IMR-90 (cell line): ENCODE measurements at regions not wholly inside any gene's neighbourhood (a gene's known extent, or its start where the extent isn't known, plus 50 kb on each side); places are given as distances from the start of the nearest gene placed in this dataset.

Experiments
- ATAC-seq: fragments of 200-7000 bp; cut with Tn5 transposase; 2 replicates; pipeline ENCODE4 v1.9.1; 2020; ENCODE audit warnings: low read depth, mild to moderate bottlenecking, moderate library complexity
- BruUV-seq: library from RNA; stranded (reverse); fragments of 400-500 nt; replicated peaks from 2 replicates; lab custom pipeline; 2021; lab: Mats Ljungman, UMichigan
- CTCF ChIA-PET: fragments of 300-600 bp; formaldehyde crosslinking; extraction: SDS; loops from one replicate; lab custom pipeline; 2021; ENCODE audit warnings: antibody characterized with exemption; lab: Yijun Ruan, JAX
- POLR2A ChIA-PET: fragments of 300-600 bp; sonication (Branson Sonifier 250); formaldehyde crosslinking; loops from one replicate; lab custom pipeline; 2022; ENCODE audit warnings: antibody characterized with exemption; ENCODE audit not compliant: unreplicated experiment; lab: Charles Lee
- DNase-seq: peaks from one replicate; pipeline ENCODE4 v3.0.0; 2013
- H2AFZ ChIP-seq: replicated peaks from 2 replicates; pipeline ENCODE3; 2013; ENCODE audit warnings: low read length, mild to moderate bottlenecking; ENCODE audit not compliant: poor library complexity
- H2AK5ac ChIP-seq: 2 replicates; pipeline ENCODE4 v1.6.1; 2013; ENCODE audit warnings: low read depth, low read length, inconsistent platforms
- H2AK9ac ChIP-seq: replicated peaks from 2 replicates; pipeline ENCODE3; 2013; ENCODE audit warnings: mild to moderate bottlenecking, low read depth, low read length, moderate library complexity; ENCODE audit not compliant: poor library complexity
- H2BK120ac ChIP-seq: 2 replicates; pipeline ENCODE4 v1.6.1; 2013; ENCODE audit warnings: low read depth, low read length, inconsistent platforms
- H2BK15ac ChIP-seq: 3 replicates; pipeline ENCODE4 v1.6.1; 2013; ENCODE audit warnings: low read depth, low read length, inconsistent platforms
- H2BK20ac ChIP-seq: 2 replicates; pipeline ENCODE4 v1.6.1; 2013; ENCODE audit warnings: low read depth, mild to moderate bottlenecking, inconsistent platforms, low read length, moderate library complexity
- H2BK5ac ChIP-seq: 2 replicates; pipeline ENCODE4 v1.6.1; 2013; ENCODE audit warnings: mild to moderate bottlenecking, low read depth, low read length, inconsistent platforms; ENCODE audit not compliant: poor library complexity, severe bottlenecking
- H3K14ac ChIP-seq: replicated peaks from 2 replicates; pipeline ENCODE4 v1.6.1; 2013; ENCODE audit warnings: low read depth, low read length, inconsistent platforms
- H3K18ac ChIP-seq: 2 replicates; pipeline ENCODE4 v1.6.1; 2013; ENCODE audit warnings: low read depth, low read length, control low read depth
- H3K23ac ChIP-seq: 2 replicates; pipeline ENCODE4 v1.6.1; 2013; ENCODE audit warnings: low read depth, low read length, inconsistent platforms
- H3K27ac ChIP-seq: 2 replicates; pipeline ENCODE4 v1.5.1; 2013; ENCODE audit warnings: mild to moderate bottlenecking, control low read depth, low read length; ENCODE audit not compliant: insufficient read depth
- H3K27me3 ChIP-seq: 2 replicates; pipeline ENCODE4 v1.6.1; 2013; ENCODE audit warnings: low read length; ENCODE audit not compliant: control insufficient read depth, insufficient read depth
- H3K36me3 ChIP-seq: 2 replicates; pipeline ENCODE4 v1.6.1; 2013; ENCODE audit warnings: low read length, mixed read lengths; ENCODE audit not compliant: control insufficient read depth, insufficient read depth
- H3K4ac ChIP-seq: 2 replicates; pipeline ENCODE4 v1.6.1; 2013; ENCODE audit warnings: low read depth, low read length, inconsistent platforms
- H3K4me1 ChIP-seq: 2 replicates; pipeline ENCODE4 v1.6.1; 2013; ENCODE audit warnings: low read length, mixed read lengths; ENCODE audit not compliant: control insufficient read depth, insufficient read depth
- H3K4me2 ChIP-seq: 2 replicates; pipeline ENCODE4 v1.6.1; 2013; ENCODE audit warnings: low read depth, mild to moderate bottlenecking, control low read depth, low read length, moderate library complexity
- H3K4me3 ChIP-seq: 2 replicates; pipeline ENCODE4 v1.5.1; 2013; ENCODE audit warnings: low read depth, mild to moderate bottlenecking, control low read depth, low read length, moderate library complexity; ENCODE audit not compliant: insufficient read depth
- H3K56ac ChIP-seq: 2 replicates; pipeline ENCODE4 v1.6.1; 2013; ENCODE audit warnings: low read length, inconsistent platforms; ENCODE audit not compliant: insufficient read depth; ENCODE audit errors: extremely low read depth
- H3K79me1 ChIP-seq, 2 experiments: 2 replicates each; pipeline ENCODE4 v1.6.1; 2013; ENCODE audit warnings: low read length in 2 of 2, inconsistent platforms in 1 of 2, low read depth in 1 of 2
- H3K9ac ChIP-seq: 2 replicates; pipeline ENCODE4 v1.6.1; 2013; ENCODE audit warnings: low read depth, low read length, control low read depth
- H3K9me1 ChIP-seq: 2 replicates; pipeline ENCODE4 v1.6.1; 2013; ENCODE audit warnings: low read length, inconsistent platforms; ENCODE audit not compliant: insufficient read depth
- H3K9me3 ChIP-seq: 2 replicates; pipeline ENCODE4 v1.6.1; 2013; ENCODE audit warnings: low read length; ENCODE audit not compliant: control insufficient read depth, insufficient read depth
- H4K20me1 ChIP-seq: 2 replicates; pipeline ENCODE4 v1.6.1; 2013; ENCODE audit warnings: low read length, inconsistent platforms; ENCODE audit not compliant: insufficient read depth
- H4K5ac ChIP-seq: 2 replicates; pipeline ENCODE4 v1.6.1; 2013; ENCODE audit warnings: mild to moderate bottlenecking, low read depth, low read length, control low read depth
- H4K8ac ChIP-seq, 2 experiments: 2 replicates each; pipeline ENCODE4 v1.6.1; 2013; ENCODE audit warnings: low read depth in 2 of 2, low read length in 2 of 2, control low read depth in 1 of 2, inconsistent platforms in 1 of 2
- H4K91ac ChIP-seq: 2 replicates; pipeline ENCODE4 v1.6.1; 2013; ENCODE audit warnings: low read depth, low read length, inconsistent platforms; ENCODE audit not compliant: insufficient read depth
- CEBPB ChIP-seq: IDR thresholded peaks from 2 replicates; pipeline ENCODE4 v1.6.1; 2012; ENCODE audit warnings: low read depth, low read length, improper control_type of control experiment
- CHD1 ChIP-seq: IDR thresholded peaks from 2 replicates; pipeline ENCODE4 v1.6.1; 2012; ENCODE audit warnings: low read depth, low read length, improper control_type of control experiment
- MAZ ChIP-seq: IDR thresholded peaks from 2 replicates; pipeline ENCODE4 v1.6.1; 2012; ENCODE audit warnings: low read depth, mild to moderate bottlenecking, low read length, improper control_type of control experiment, moderate library complexity, borderline replicate concordance
- SMC3 ChIP-seq: fragments of 150-350 bp; IDR thresholded peaks from 2 replicates; pipeline ENCODE4 v1.6.1; 2016; ENCODE audit warnings: low read depth, mild to moderate bottlenecking, antibody characterized with exemption, low read length, moderate library complexity
- WGBS, 2 experiments: methylation state at CpG; one replicate each; pipeline versions ENCODE4 v1.1.5 to v1.1.7; 2013; ENCODE audit warnings: missing lambda C conversion rate in 2 of 2; ENCODE audit not compliant: insufficient read length in 1 of 2; ENCODE audit errors: extremely low coverage in 2 of 2; 5-methylcytosine and 5-hydroxymethylcytosine counted together
- dilution Hi-C: fragments of 300-500 bp; cut with HindIII; formaldehyde crosslinking; loops from one replicate; pipeline ENCODE4 v1.14.3; 2018; ENCODE audit warnings: low sequenced_read_pairs; ENCODE audit not compliant: unreplicated experiment
- in situ Hi-C: fragments of 300-500 bp; cut with MboI; formaldehyde crosslinking; loops from 3 replicates; pipeline ENCODE4 v1.14.3; 2019; ENCODE audit warnings: low sequenced_read_pairs, inconsistent platforms, mixed read lengths
- intact Hi-C: fragments of 100-400 bp; cut with micrococcal nuclease; formaldehyde crosslinking; loops from 2 replicates; pipeline ENCODE4 v1.10.0; 2022
- TF ChIP-seq, protein P1 (sequence below): fragments of 150-350 bp; IDR thresholded peaks from 2 replicates; pipeline ENCODE4 v1.6.1; 2016; ENCODE audit warnings: low read depth, mild to moderate bottlenecking, low read length, moderate library complexity, borderline replicate concordance

DNA sequence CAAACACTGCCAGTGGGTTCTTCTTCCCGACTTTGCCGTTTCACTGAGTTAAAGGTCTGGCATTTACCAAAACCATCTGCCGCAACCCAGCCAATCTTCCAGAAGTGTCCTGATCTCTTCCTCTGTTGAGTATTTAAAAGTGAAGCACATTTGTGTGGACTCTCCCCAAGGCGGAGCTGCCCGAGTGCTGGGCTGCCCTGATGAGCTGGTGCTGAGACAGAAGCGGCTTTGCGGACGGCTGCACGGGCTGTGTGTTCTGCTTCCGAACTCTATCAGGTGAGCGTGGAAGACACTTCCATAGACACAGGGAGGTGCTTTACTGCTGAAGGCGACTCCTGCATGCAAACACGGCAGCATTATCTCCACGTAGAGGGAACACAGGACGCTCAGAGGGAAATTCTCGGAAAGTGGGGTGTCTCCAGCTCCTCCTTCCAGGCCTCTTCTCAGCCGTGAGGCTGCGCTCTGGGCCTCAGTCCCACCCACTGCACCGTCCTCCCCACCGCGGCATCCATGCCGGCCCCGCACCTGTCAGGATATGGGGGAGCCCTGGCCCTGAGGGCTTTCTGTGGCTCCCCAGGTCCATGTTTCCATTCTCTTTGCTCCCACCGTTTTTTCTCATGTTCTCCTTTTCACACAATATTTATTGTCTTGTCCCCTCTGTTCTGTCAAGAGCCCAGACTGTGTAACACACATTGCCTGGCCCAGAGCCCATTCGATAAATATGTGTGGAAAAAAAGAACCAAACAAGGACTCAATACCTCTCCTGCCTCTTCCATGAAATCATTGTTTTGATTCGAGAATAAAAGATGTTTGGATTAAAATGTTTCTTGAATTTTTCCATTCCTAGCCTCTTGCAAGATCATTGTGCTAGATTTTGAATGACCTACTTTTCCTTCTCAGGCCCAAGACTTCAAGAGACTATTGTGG lies 205.1 kb downstream of the DLL1 start:
- H3K36me3 ChIP-seq, result no peaks in the 10 kb centered on the region
- H3K9me1 ChIP-seq, result no peaks in the 10 kb centered on the region
- H4K20me1 ChIP-seq, result no peaks in the 10 kb centered on the region
- dilution Hi-C loops, result no loop called here
- H3K27ac ChIP-seq, result no peak overlapping the region
- H3K23ac ChIP-seq, result no peak overlapping the region
- H3K9me3 ChIP-seq, result peaks cover 42% of the 10 kb centered on the region
- H2BK120ac ChIP-seq, result no peak overlapping the region
- H3K14ac ChIP-seq, result no peak overlapping the region
- H4K5ac ChIP-seq, result no peak overlapping the region
- H3K4ac ChIP-seq, result no peak overlapping the region
- H3K4me3 ChIP-seq, result no peak overlapping the region
- no peak overlapping the region for H2BK5ac ChIP-seq
- intact Hi-C loops, result no loop called here
- H3K27me3 ChIP-seq, result no peaks in the 10 kb centered on the region
- H3K18ac ChIP-seq, result no peak overlapping the region
- CTCF ChIA-PET, result no interaction called here
- H4K91ac ChIP-seq, result no peak overlapping the region
- in situ Hi-C loops, result no loop called here
- H3K4me1 ChIP-seq, result no peaks in the 10 kb centered on the region
- H3K9ac ChIP-seq, result no peak overlapping the region
- H4K8ac ChIP-seq, result no peak overlapping the region
- POLR2A ChIA-PET, result no interaction called here
- TF ChIP-seq SMC3 (no peak), CEBPB (no peak), MAZ (no peak), CHD1 (no peak)
- TF ChIP-seq, protein P1, sequence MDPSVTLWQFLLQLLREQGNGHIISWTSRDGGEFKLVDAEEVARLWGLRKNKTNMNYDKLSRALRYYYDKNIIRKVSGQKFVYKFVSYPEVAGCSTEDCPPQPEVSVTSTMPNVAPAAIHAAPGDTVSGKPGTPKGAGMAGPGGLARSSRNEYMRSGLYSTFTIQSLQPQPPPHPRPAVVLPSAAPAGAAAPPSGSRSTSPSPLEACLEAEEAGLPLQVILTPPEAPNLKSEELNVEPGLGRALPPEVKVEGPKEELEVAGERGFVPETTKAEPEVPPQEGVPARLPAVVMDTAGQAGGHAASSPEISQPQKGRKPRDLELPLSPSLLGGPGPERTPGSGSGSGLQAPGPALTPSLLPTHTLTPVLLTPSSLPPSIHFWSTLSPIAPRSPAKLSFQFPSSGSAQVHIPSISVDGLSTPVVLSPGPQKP, result no peak
- H3K56ac ChIP-seq, result no peak overlapping the region
- no peak overlapping the region for H2AFZ ChIP-seq
- H2BK15ac ChIP-seq, result no peak overlapping the region
- no peak for DNase-seq
- H2AK9ac ChIP-seq, result no peak overlapping the region
- no peaks in the 10 kb centered on the region for H3K79me1 ChIP-seq
- no peak overlapping the region for H2AK5ac ChIP-seq
- ATAC-seq, result no peak
- no TSS peak for BruUV-seq
- no peak overlapping the region for H3K4me2 ChIP-seq
- 61% methylated on average over 8 of the region's 26 CpGs; no CpG with 5 or more reads in 1 of the 2 experiments for WGBS, 2 experiments
- no peak overlapping the region for H2BK20ac ChIP-seq
